ACC112 (cell line): ENCODE measurements at regions not wholly inside any gene's neighbourhood (a gene's known extent, or its start where the extent isn't known, plus 50 kb on each side); places are given as distances from the start of the nearest gene placed in this dataset.
A peak's percentile ranks its signal among the peaks of the same experiment; 100 is the strongest.

Experiments
- H2AFZ ChIP-seq: fragments of 200-600 bp; sonication (generic); one replicate; pipeline ENCODE4 v1.6.0; 2017; ENCODE audit warnings: antibody characterized with exemption, low read length; ENCODE audit not compliant: unreplicated experiment
- H3K27ac ChIP-seq: fragments of 200-600 bp; sonication (generic); 2 replicates; pipeline ENCODE4 v1.5.1; 2014; ENCODE audit warnings: low read depth, mild to moderate bottlenecking, antibody characterized with exemption, low read length, moderate library complexity
- H3K27me3 ChIP-seq: fragments of 200-600 bp; sonication (generic); 2 replicates; pipeline ENCODE4 v1.6.1; 2014; ENCODE audit warnings: mild to moderate bottlenecking, antibody characterized with exemption, low read length, moderate library complexity, mixed read lengths; ENCODE audit not compliant: insufficient read depth
- H3K36me3 ChIP-seq: fragments of 200-600 bp; sonication (generic); 2 replicates; pipeline ENCODE4 v1.6.1; 2016; ENCODE audit warnings: mild to moderate bottlenecking, antibody characterized with exemption, low read length, moderate library complexity, mixed read lengths; ENCODE audit not compliant: insufficient read depth
- H3K4me1 ChIP-seq: fragments of 200-600 bp; sonication (generic); one replicate; pipeline ENCODE4 v1.6.1; 2016; ENCODE audit warnings: low read length, mixed read lengths; ENCODE audit not compliant: insufficient read depth, unreplicated experiment, control insufficient read depth
- H3K4me3 ChIP-seq: fragments of 200-600 bp; sonication (generic); 2 replicates; pipeline ENCODE4 v1.5.1; 2014; ENCODE audit warnings: mild to moderate bottlenecking, low read depth, low read length
- H3K79me2 ChIP-seq: fragments of 200-600 bp; sonication (generic); one replicate; pipeline ENCODE4 v1.6.0; 2016; ENCODE audit warnings: low read length; ENCODE audit not compliant: control insufficient read depth, unreplicated experiment, insufficient read depth

- Histone ChIP-seq H3K27ac (no peak overlapping the region), H3K4me3 (no peak overlapping the region), H3K79me2 (no peaks in the 10 kb centered on the region), H3K4me1 (no peaks in the 10 kb centered on the region), H3K27me3 (peaks cover 12% of the 10 kb centered on the region; the same call in 1 of the 2 replicates), H2AFZ (no peak overlapping the region), H3K36me3 (no peaks in the 10 kb centered on the region)
Measured at GRCh38 chr12:85352016-85352415, 72.0 kb downstream of the ALX1 start.

- H3K36me3 ChIP-seq: no peaks in the 10 kb centered on the region
- no peak overlapping the region for H3K4me3 ChIP-seq
- H3K27me3 ChIP-seq: peaks cover 12% of the 10 kb centered on the region; the same call in 1 of the 2 replicates
- H3K4me1 ChIP-seq: no peaks in the 10 kb centered on the region
- H3K79me2 ChIP-seq: no peaks in the 10 kb centered on the region
- H3K27ac ChIP-seq: no peak overlapping the region
- no peak overlapping the region for H2AFZ ChIP-seq
Measured at GRCh38 chr12:85356596-85357385, 76.8 kb downstream of the ALX1 start.

GRCh38 chr12:85357609-85358008, 77.6 kb downstream of the ALX1 start:
- Histone ChIP-seq H3K27me3 (peaks cover 12% of the 10 kb centered on the region; the same call in 1 of the 2 replicates), H2AFZ (no peak overlapping the region), H3K4me3 (no peak overlapping the region), H3K4me1 (no peaks in the 10 kb centered on the region), H3K36me3 (no peaks in the 10 kb centered on the region), H3K79me2 (no peaks in the 10 kb centered on the region), H3K27ac (no peak overlapping the region)

- H3K4me3 ChIP-seq: no peak overlapping the region
- H3K27ac ChIP-seq: no peak overlapping the region
- peaks cover 4% of the 10 kb centered on the region; the same call in 1 of the 2 replicates for H3K27me3 ChIP-seq
- no peaks in the 10 kb centered on the region for H3K79me2 ChIP-seq
- no peaks in the 10 kb centered on the region for H3K4me1 ChIP-seq
- H2AFZ ChIP-seq: no peak overlapping the region
- no peaks in the 10 kb centered on the region for H3K36me3 ChIP-seq
Measured at GRCh38 chr12:85358715-85359114, 78.7 kb downstream of the ALX1 start.

GRCh38 chr12:85363382-85364190, 83.6 kb downstream of the ALX1 start:
- Histone ChIP-seq H3K4me1 (no peaks in the 10 kb centered on the region), H3K27ac (no peak overlapping the region), H3K36me3 (no peaks in the 10 kb centered on the region), H3K4me3 (no peak overlapping the region), H3K79me2 (no peaks in the 10 kb centered on the region), H3K27me3 (no peaks in the 10 kb centered on the region), H2AFZ (peak overlapping the region; percentile 34)

- Histone ChIP-seq H3K27ac (no peak overlapping the region), H3K4me3 (no peak overlapping the region), H3K36me3 (no peaks in the 10 kb centered on the region), H2AFZ (no peak overlapping the region), H3K79me2 (no peaks in the 10 kb centered on the region), H3K27me3 (no peaks in the 10 kb centered on the region), H3K4me1 (no peaks in the 10 kb centered on the region)
Measured at GRCh38 chr12:85367936-85368335, 87.9 kb downstream of the ALX1 start.

GRCh38 chr12:85369365-85370154, 89.5 kb downstream of the ALX1 start:
- no peaks in the 10 kb centered on the region for H3K4me1 ChIP-seq
- H3K79me2 ChIP-seq: no peaks in the 10 kb centered on the region
- no peaks in the 10 kb centered on the region for H3K27me3 ChIP-seq
- H3K36me3 ChIP-seq: no peaks in the 10 kb centered on the region
- H2AFZ ChIP-seq: peak overlapping the region; percentile 22
- no peak overlapping the region for H3K4me3 ChIP-seq
- H3K27ac ChIP-seq: no peak overlapping the region

GRCh38 chr12:85373045-85373444, 93.0 kb downstream of the ALX1 start:
- no peaks in the 10 kb centered on the region for H3K27me3 ChIP-seq
- H2AFZ ChIP-seq: no peak overlapping the region
- H3K27ac ChIP-seq: no peak overlapping the region
- no peaks in the 10 kb centered on the region for H3K4me1 ChIP-seq
- no peaks in the 10 kb centered on the region for H3K36me3 ChIP-seq
- H3K4me3 ChIP-seq: no peak overlapping the region
- no peaks in the 10 kb centered on the region for H3K79me2 ChIP-seq

- Histone ChIP-seq H3K79me2 (no peaks in the 10 kb centered on the region), H3K36me3 (no peaks in the 10 kb centered on the region), H3K27me3 (no peaks in the 10 kb centered on the region), H3K4me1 (no peaks in the 10 kb centered on the region), H3K27ac (no peak overlapping the region), H2AFZ (no peak overlapping the region), H3K4me3 (no peak overlapping the region)
Measured at GRCh38 chr12:85374981-85375380, 95.0 kb downstream of the ALX1 start.

- Histone ChIP-seq H3K36me3 (no peaks in the 10 kb centered on the region), H3K4me3 (no peak overlapping the region), H3K4me1 (no peaks in the 10 kb centered on the region), H3K79me2 (no peaks in the 10 kb centered on the region), H3K27ac (no peak overlapping the region), H3K27me3 (peaks cover 7% of the 10 kb centered on the region; the same call in 1 of the 2 replicates), H2AFZ (no peak overlapping the region)
Measured at GRCh38 chr12:85385406-85385805, 105.4 kb downstream of the ALX1 start.
